ENCODE measurements at regions not wholly inside any gene's neighbourhood (a gene's known extent, or its start where the extent isn't known, plus 50 kb on each side); places are given as distances from the start of the nearest gene placed in this dataset.

DNA sequence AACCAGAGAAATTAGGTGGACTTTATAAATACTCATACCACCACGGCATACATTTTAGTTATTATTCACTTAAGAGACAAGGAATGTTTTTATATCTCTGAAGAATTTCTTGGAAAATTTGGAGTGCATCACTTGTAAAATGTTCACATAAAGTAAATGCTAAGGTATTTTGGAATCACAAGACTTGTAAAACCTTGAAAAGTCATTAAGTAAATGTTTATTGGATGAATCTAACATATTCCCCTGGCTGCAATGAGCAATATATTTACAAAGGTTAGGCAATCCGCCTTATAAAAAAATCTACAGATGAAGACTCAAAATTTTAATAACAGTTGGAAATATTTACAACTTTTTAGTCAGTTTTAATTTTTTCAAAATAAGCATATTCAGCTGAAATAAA, 287.4 kb upstream of the ALG10 start (continued):
- TF ChIP-seq, protein P1, sequence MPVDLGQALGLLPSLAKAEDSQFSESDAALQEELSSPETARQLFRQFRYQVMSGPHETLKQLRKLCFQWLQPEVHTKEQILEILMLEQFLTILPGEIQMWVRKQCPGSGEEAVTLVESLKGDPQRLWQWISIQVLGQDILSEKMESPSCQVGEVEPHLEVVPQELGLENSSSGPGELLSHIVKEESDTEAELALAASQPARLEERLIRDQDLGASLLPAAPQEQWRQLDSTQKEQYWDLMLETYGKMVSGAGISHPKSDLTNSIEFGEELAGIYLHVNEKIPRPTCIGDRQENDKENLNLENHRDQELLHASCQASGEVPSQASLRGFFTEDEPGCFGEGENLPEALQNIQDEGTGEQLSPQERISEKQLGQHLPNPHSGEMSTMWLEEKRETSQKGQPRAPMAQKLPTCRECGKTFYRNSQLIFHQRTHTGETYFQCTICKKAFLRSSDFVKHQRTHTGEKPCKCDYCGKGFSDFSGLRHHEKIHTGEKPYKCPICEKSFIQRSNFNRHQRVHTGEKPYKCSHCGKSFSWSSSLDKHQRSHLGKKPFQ (CRISPR knock-in tag; IDR thresholded peaks at IDR 0.05; ENCODE audit: insufficient replicate concordance), result no peak
- TF ChIP-seq ZNF577 (CRISPR knock-in tag; IDR thresholded peaks at IDR 0.05; ENCODE audit: borderline replicate concordance, low read depth) (no peak), ZNF124 (CRISPR knock-in tag; IDR thresholded peaks at IDR 0.05) (no peak), MBNL3 (CRISPR knock-in tag; conservative IDR thresholded peaks at IDR 0.05) (no peak), ATAD3A (CRISPR knock-in tag; IDR thresholded peaks at IDR 0.05) (no peak), ZNF589 (CRISPR knock-in tag; conservative IDR thresholded peaks at IDR 0.05) (no peak), ZNF264 (CRISPR knock-in tag; IDR thresholded peaks at IDR 0.05) (no peak), HNRNPLL (IDR thresholded peaks at IDR 0.05; ENCODE audit: low read depth, low read length, poor library complexity, severe bottlenecking) (no peak)

DNA sequence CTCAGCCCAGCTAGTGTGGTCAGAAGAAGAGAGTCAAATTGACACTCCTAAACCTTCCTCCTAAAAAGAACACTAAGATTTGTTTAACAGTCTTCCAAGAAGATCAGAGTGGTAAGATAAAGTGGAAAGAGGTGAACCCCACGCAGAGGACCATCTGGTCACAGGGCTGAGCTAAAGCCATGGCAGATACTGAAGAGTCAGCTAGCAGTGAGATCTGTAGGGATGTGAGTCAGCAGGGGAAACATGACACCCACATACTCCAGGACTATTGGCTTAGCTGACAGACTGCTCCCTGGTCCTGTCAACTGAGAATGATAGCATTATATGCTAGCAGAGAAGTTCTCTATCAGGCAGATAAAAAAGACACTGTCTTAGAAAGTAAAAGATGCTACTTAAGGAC, 269.4 kb upstream of the ALG10 start:
- ChIA-PET POLR2A (no interaction called here), CTCF (ENCODE audit: low intra/inter-chr PET ratio, low total read pairs) (no interaction called here)
- FAIRE-seq, result no peak
- ATAC-seq, result no peak
- Histone ChIP-seq H3K36me3 (replicated peaks in 1 of 2; ENCODE audit: control insufficient read depth in 1 of 2, insufficient read depth in 2 of 2, low read length in 2 of 2) (no peaks in the 10 kb centered on the region), H3K9ac (ENCODE audit: insufficient read depth, low read depth, low read length) (no peak overlapping the region), H4K20me1 (ENCODE audit: insufficient read depth, low read length) (no peaks in the 10 kb centered on the region), H3K27me3 (ENCODE audit: control insufficient read depth in 1 of 2, insufficient read depth in 2 of 2, low read length in 2 of 2) (no peaks in the 10 kb centered on the region), H3K9me3 (ENCODE audit: low read length) (peaks cover 13% of the 10 kb centered on the region; the same call in 1 of the 2 replicates), H3K27ac (ENCODE audit: extremely low read length, insufficient read depth, low read length) (no peak overlapping the region), H3K4me2 (ENCODE audit: low read depth, low read length) (no peak overlapping the region), H2AFZ (ENCODE audit: low read length) (no peak overlapping the region), H3K4me1 (ENCODE audit: insufficient read depth, low read length) (no peaks in the 10 kb centered on the region), H3K79me2 (ENCODE audit: insufficient read depth, low read length) (no peaks in the 10 kb centered on the region), H3K4me3 (replicated peaks in 1 of 3; ENCODE audit: insufficient read depth in 1 of 3, low read depth in 2 of 3, low read length in 3 of 3) (no peak overlapping the region)
- intact Hi-C loops (cut with micrococcal nuclease; ENCODE audit: unreplicated experiment) (no loop called here), in situ Hi-C loops (cut with HindIII; ENCODE audit: extremely low pct_ligation_motif_present, low pct_unique_long_range_greater_than_20kb) (no loop called here)
- no TSS peak for BruUV-seq (replicated peaks)
- 4% methylated on average over 1 of the region's 1 CpG for whole genome bisulfite sequencing (ENCODE audit: low lambda C conversion rate)
- DNase-seq (ENCODE audit: low spot score), result no peak
- TF ChIP-seq TRIM24 (CRISPR knock-in tag; IDR thresholded peaks at IDR 0.05) (no peak), ETV6 (CRISPR knock-in tag; conservative IDR thresholded peaks at IDR 0.05) (no peak), MLLT10 (CRISPR knock-in tag; IDR thresholded peaks at IDR 0.05) (no peak), MED8 (CRISPR knock-in tag; IDR thresholded peaks at IDR 0.05; ENCODE audit: insufficient replicate concordance) (no peak), ZKSCAN1 (IDR thresholded peaks at IDR 0.05; ENCODE audit: low read length) (no peak)
- TF ChIP-seq, protein P2, sequence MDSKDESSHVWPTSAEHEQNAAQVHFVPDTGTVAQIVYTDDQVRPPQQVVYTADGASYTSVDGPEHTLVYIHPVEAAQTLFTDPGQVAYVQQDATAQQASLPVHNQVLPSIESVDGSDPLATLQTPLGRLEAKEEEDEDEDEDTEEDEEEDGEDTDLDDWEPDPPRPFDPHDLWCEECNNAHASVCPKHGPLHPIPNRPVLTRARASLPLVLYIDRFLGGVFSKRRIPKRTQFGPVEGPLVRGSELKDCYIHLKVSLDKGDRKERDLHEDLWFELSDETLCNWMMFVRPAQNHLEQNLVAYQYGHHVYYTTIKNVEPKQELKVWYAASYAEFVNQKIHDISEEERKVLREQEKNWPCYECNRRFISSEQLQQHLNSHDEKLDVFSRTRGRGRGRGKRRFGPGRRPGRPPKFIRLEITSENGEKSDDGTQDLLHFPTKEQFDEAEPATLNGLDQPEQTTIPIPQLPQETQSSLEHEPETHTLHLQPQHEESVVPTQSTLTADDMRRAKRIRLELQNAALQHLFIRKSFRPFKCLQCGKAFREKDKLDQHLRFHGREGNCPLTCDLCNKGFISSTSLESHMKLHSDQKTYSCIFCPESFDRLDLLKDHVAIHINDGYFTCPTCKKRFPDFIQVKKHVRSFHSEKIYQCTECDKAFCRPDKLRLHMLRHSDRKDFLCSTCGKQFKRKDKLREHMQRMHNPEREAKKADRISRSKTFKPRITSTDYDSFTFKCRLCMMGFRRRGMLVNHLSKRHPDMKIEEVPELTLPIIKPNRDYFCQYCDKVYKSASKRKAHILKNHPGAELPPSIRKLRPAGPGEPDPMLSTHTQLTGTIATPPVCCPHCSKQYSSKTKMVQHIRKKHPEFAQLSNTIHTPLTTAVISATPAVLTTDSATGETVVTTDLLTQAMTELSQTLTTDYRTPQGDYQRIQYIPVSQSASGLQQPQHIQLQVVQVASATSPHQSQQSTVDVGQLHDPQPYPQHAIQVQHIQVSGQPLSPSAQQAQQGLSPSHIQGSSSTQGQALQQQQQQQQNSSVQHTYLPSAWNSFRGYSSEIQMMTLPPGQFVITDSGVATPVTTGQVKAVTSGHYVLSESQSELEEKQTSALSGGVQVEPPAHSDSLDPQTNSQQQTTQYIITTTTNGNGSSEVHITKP (CRISPR knock-in tag; IDR thresholded peaks at IDR 0.05; ENCODE audit: low read depth), result no peak

Measured in HepG2 (cell line).